ENCODE measurements at regions not wholly inside any gene's neighbourhood (a gene's known extent, or its start where the extent isn't known, plus 50 kb on each side); places are given as distances from the start of the nearest gene placed in this dataset.
"Not testable (repeated sequence)": the region's sequence is repeated elsewhere in the genome, so short reads cannot be mapped to it uniquely, and the experiment has no call there.

- DNase-seq (ENCODE audit: low spot score): no peak
These were observed 138.9 kb upstream of the SGO1 start for GRCh38 chr3:20324664-20325478.

DNA sequence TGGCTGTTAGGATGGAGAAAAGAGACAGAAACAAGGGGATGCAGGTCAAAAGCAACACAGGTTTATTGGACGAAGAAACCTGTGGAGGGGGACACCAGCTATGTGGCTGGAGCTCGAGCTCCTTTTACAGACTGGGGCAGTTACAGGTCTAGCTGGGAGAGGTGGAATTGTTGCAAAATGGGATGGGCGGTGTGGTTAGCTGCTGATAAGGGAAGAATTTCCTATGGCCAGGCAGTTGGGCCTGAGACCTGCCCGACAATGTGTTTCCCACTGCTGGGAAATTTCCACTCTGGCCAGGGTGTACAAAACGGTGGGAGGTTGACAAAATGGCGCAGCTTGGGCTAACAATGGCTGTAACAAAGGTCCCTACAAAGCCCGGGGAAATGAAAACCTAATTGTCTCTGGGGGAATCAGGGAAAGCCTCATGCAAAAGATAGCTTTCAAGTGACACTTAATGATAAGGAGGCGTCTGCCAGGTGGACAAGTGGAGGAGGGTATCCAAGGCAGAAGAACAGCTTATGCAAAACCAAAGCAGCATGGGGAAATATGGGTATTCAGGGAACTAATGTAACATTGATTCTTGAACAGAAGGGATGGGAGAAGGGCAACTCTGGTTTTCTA is 137.4 kb upstream of the SGO1 start:
- no peak for DNase-seq (ENCODE audit: low spot score)

GRCh38 chr3:20322085-20322484 is 136.1 kb upstream of the SGO1 start:
- no peak for DNase-seq (ENCODE audit: low spot score)

- DNase-seq (ENCODE audit: low spot score): no peak
These were observed 135.5 kb upstream of the SGO1 start for GRCh38 chr3:20321391-20322047.

DNA sequence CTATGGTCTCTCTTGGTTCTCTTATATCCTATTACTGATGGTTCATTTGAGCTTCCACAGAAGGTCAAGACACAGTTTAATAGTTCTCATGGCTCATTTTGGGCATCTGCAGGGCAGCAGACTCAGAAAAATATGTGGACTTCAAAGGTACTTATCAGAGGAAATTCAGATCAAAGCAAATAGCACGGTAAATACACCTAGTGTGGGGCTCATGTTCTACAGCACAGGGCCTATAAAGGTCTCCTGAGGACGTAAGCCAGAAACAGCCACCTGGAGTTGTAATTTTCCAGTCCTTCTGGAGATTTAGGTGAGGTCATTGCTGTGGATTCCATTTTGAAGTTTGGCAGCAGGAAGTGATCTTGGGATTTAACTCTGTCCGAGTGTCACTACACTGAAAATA is 134.5 kb upstream of the SGO1 start:
- no peak for DNase-seq (ENCODE audit: low spot score)

GRCh38 chr3:20319551-20319950 is 133.5 kb upstream of the SGO1 start:
- no peak for DNase-seq (ENCODE audit: low spot score)

DNA sequence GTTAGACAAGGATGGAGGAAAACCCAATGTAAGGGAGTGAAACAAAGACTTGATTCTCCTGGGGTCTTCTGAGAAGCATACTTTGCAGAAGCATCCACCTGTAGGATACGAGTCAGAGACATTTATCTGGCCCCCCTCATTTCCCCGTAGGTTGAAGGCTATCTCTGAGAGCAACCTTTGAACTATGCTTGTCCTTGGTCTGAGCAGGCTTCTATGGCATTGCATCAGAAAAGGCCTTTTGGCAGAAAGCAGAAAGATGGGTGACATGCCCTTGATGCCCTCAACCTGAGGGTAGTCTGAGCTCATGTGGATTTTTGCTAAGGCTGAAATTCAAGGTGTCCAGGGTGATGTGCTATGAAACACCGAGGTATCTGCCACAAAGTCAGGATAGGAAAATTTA is 131.6 kb upstream of the SGO1 start:
- DNase-seq (ENCODE audit: low spot score): no peak

- no peak for DNase-seq (ENCODE audit: low spot score)
These were observed 130.2 kb upstream of the SGO1 start for GRCh38 chr3:20316238-20316637.

- no peak for DNase-seq (ENCODE audit: low spot score)
These were observed 124.6 kb upstream of the SGO1 start for GRCh38 chr3:20310629-20311028.

GRCh38 chr3:20307383-20307782 is 121.4 kb upstream of the SGO1 start:
- no peak for DNase-seq (ENCODE audit: low spot score)

DNA sequence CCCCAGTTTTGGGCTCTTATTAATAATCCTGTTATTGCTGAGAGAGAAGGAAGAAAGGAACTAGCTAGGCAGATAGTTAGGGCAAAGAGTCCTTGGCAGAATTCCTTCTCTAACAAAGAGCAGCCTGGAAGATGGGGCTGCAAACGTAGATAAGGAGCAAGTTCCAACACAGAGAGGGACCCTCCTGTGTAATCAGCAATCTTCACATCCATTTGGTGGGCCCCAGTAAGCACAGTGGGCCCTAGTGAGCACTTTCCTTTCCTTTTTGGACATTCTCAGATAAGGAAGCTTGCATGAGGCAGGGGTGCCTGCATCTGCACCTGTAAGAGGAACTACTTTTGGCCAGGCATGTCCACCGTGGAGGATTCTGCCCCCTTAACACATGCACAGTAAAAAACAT is 119.6 kb upstream of the SGO1 start:
- DNase-seq (ENCODE audit: low spot score): no peak

DNA sequence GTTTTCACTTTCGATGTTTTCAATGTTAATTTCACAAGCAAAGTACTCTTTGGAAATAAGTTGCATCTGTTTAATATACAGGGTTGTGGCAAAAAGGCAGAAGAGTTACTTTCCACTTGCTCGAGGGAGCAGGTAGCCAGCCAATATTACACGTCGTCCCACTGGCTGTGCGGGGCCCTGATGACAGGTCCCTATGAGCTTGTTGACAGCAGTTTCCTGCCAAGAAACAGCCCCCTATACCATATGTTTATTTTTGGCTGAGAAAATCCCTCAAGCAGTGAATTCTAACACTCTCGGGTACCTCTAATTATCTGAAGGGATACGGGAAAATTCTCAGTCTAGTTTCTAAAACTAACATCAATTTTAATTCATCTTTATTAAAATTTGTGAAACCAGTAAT is 116.8 kb upstream of the SGO1 start:
- no peak for DNase-seq (ENCODE audit: low spot score)

DNA sequence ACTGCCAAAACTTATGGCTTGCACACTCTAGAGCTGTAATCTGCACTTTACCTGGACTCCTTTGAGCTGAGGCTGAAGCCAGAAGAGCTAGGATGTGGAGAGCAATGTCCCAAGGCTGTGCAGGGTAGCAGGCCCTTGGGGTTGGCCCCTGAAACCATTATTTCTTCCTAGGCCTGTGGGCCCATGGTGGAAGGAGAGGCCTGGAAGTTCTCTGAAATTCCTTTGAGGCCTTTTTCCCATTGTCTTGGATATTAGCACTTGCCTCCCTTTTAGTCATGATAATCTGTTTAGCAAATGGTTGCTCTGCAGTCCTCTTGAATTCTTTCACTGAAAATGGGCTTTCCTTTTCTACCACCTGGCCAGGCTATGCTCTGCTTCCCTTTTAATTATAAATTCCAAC is 102.0 kb upstream of the SGO1 start:
- no peak for DNase-seq (ENCODE audit: low spot score)

- DNase-seq (ENCODE audit: low spot score): no peak
These were observed 94.3 kb upstream of the SGO1 start for GRCh38 chr3:20280257-20280656.

- not testable (repeated sequence) for DNase-seq (ENCODE audit: low spot score)
These were observed 80.0 kb upstream of the SGO1 start for GRCh38 chr3:20265977-20266376.

DNA sequence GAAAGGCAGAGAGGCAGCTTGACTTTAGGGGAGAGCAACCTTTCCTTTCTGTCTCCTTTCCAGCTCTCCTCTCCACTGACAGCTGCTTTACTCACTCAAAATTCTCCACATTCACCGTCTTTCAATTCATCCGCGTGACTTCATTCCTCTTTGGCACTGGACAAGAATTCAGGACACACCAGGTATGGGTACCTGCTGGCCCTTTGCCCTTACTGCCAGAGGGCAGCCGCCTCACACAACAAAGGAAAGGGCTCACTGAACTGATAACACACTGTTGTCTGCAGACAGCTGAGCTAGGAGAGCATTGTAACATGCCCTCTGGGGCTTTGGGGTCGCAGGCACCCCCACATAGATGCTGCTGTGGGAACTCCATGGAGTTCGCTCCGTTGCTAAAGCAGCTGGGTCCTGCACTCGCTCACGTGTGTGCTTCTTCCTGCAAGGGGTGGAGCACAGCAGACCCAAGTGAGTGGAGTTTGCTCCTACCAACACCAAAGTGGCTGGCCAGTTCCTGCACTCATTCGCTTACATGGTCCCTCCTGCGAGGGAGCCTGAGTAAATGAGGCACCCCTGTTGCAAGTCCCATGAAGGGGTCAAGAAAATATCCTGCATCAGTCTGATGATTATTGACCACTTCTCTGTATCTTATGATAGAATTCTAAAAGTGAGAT is 79.0 kb upstream of the SGO1 start:
- no peak for DNase-seq (ENCODE audit: low spot score)

GRCh38 chr3:20258371-20258770 is 72.4 kb upstream of the SGO1 start:
- DNase-seq (ENCODE audit: low spot score): no peak

DNA sequence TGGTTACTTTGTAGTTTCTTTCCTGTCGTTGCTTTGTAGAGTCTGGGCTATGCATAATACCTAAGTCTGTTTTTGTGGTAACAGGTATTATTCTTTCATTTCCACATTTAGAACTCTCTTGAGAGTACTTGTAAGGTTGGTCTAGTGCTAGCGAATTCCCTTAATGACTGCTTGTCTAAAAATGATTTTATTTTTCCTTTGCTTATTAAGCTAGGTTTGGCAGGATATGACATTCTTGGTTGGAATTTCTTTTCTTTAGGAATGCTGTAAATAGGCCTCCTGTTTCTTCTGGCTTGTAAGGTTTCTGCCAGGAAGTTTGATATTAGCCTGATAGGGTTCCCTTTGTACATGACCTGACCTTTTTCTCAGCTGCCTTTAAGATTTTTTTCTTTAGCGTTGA is 70.1 kb upstream of the SGO1 start:
- DNase-seq (ENCODE audit: low spot score): no peak

GRCh38 chr3:20254268-20255117 is 68.5 kb upstream of the SGO1 start:
- no peak for DNase-seq (ENCODE audit: low spot score)

- DNase-seq (ENCODE audit: low spot score): no peak
These were observed 64.8 kb upstream of the SGO1 start for GRCh38 chr3:20250786-20251185.

DNA sequence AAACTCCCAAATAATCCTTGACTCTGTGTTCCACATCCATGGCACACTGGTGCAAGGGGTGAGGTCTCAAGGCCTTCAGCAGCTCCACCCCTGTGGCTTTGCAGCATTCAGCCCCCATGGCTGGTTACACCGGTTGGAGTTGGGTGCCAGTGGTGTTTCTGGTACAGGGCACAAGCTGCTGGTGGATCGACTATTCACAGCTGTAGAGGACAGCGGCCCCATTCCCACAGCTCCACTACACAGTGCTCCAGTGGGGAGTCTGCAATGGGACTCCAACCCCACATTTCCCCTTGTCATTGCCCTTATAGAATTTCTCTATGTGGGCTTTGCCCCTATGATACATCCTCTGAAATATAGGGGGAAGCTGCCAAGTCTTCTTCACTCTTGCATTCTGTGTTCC is 64.3 kb upstream of the SGO1 start:
- no peak for DNase-seq (ENCODE audit: low spot score)

DNA sequence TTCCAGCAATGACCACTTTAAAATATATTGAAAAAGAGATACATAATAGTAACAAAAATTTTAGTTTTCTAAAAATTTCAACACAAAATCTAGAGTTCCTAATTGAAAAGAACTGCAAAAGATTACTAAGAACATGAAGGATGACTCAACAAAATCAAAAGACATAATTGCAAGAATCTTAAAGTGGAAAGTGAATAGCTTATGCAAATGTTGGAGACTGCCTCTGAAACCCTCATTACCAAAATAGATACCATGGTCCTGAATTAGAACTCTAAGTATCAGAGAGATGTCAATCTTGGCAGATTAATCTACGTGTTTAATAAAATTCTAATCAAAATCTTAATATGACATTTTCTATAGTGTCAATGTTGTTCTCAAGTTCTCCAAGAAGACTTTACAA is 60.7 kb upstream of the SGO1 start:
- no peak for DNase-seq (ENCODE audit: low spot score)

Data from AG08395 (cell line).